Stomach (tissue), 8 donors: ENCODE measurements at regions not wholly inside any gene's neighbourhood (a gene's known extent, or its start where the extent isn't known, plus 50 kb on each side); places are given as distances from the start of the nearest gene placed in this dataset.

Experiments
- DNase-seq, 2 donors: peaks; one replicate each; pipeline versions ENCODE4 v3.0.0 to v3.0.0-alpha.2; 2013 to 2019
- H3K27ac ChIP-seq, 5 donors: fragments of 200-600 bp in 4 of 5; sonication (generic) in 4 of 5; one replicate each; pipeline ENCODE4 v1.5.1; 2013 to 2019; ENCODE audit warnings: mild to moderate bottlenecking in 1 of 5, moderate library complexity in 1 of 5
- H3K27me3 ChIP-seq, 3 donors: fragments of 200-600 bp; sonication (generic); one replicate each; pipeline ENCODE4 v1.5.1; 2017 to 2019; ENCODE audit warnings: mixed run types in 1 of 3
- H3K36me3 ChIP-seq, 4 donors: fragments of 200-600 bp; sonication (generic); 1 replicate in 3 of 4; 2 replicates in 1 of 4; pipeline ENCODE4 v1.5.1; 2016 to 2019
- H3K4me1 ChIP-seq, 4 donors: fragments of 200-600 bp; sonication (generic); one replicate each; pipeline ENCODE4 v1.5.1; 2016 to 2019
- H3K4me3 ChIP-seq, 4 donors: fragments of 200-600 bp; sonication (generic) in 3 of 4; one replicate each; pipeline ENCODE4 v1.5.1; 2016 to 2019; ENCODE audit warnings: mild to moderate bottlenecking in 1 of 4
- H3K9me3 ChIP-seq, 4 donors: fragments of 200-600 bp; sonication (generic); one replicate each; pipeline ENCODE4 v1.5.1; 2016 to 2019
- CTCF ChIP-seq, 7 experiments: fragments of 450-650 bp in 4 of 7; fragments of 200-600 bp in 3 of 7; sonication (generic) in 3 of 7; IDR thresholded peaks; one replicate each; pipeline ENCODE4 v1.5.1; 2016 to 2019; ENCODE audit warnings: antibody characterized with exemption in 7 of 7, control low read depth in 2 of 7, mild to moderate bottlenecking in 1 of 7
- EP300 ChIP-seq: sonication (generic); formaldehyde crosslinking; IDR thresholded peaks from one replicate; pipeline ENCODE4 v1.6.1; 2017; ENCODE audit warnings: antibody characterized with exemption
- POLR2A ChIP-seq, 4 donors: fragments of 450-650 bp; IDR thresholded peaks; one replicate each; pipeline ENCODE4 v1.6.1; 2016; ENCODE audit warnings: antibody characterized with exemption in 4 of 4, control low read depth in 2 of 4, mild to moderate bottlenecking in 1 of 4, moderate library complexity in 1 of 4
- POLR2AphosphoS5 ChIP-seq, 3 donors: sonication (generic); formaldehyde crosslinking; IDR thresholded peaks; one replicate each; pipeline ENCODE4 v1.6.1; 2016; ENCODE audit warnings: antibody characterized with exemption in 3 of 3
- WGBS, 5 donors: extraction: QIAGEN DNeasy Blood & Tissue Kit in 3 of 5; methylation state at CpG; one replicate each; pipeline versions ENCODE4 v1.1.5 to v1.1.7; 2013 to 2018; 5-methylcytosine and 5-hydroxymethylcytosine counted together
- intact Hi-C: fragments of 100-400 bp; cut with DNase I; formaldehyde crosslinking; loops from one replicate; pipeline ENCODE4 v1.15.1; 2023; ENCODE audit warnings: low total_unique reads
- donor health status: healthy with polysubstance abuse.
- donor health status: Bipolar disorder and iron deficiency.
- donor health status: healthy.

- no peak overlapping the region for H3K4me3 ChIP-seq
- DNase-seq = no peak
- TF ChIP-seq POLR2AphosphoS5 (IDR thresholded peaks at IDR 0.05) (no peak), POLR2A (IDR thresholded peaks at IDR 0.05) (no peak), CTCF (IDR thresholded peaks at IDR 0.05) (no peak), EP300 (no peak)
- H3K9me3 ChIP-seq = no peaks in the 10 kb centered on the region
- H3K27me3 ChIP-seq = no peaks in the 10 kb centered on the region
- H3K4me1 ChIP-seq = no peaks in the 10 kb centered on the region
- no peaks in the 10 kb centered on the region for H3K36me3 ChIP-seq
- H3K27ac ChIP-seq = no peak overlapping the region
- intact Hi-C loops = no loop called here
- 56 to 77% (median 70%) methylated on average over 7 of the region's 7 CpGs for WGBS, 5 donors
These were observed 371.5 kb downstream of the HAPSTR1 start for GRCh38 chr16:9462984-9463383.

GRCh38 chr16:9463461-9463860 lies 372.0 kb downstream of the HAPSTR1 start:
- 75 to 88% (median 82%) methylated on average over 3 of the region's 3 CpGs for WGBS, 5 donors
- no peak overlapping the region for H3K27ac ChIP-seq
- H3K9me3 ChIP-seq = no peaks in the 10 kb centered on the region
- TF ChIP-seq POLR2AphosphoS5 (IDR thresholded peaks at IDR 0.05) = no peak
- no peak for TF ChIP-seq CTCF (IDR thresholded peaks at IDR 0.05)
- no peak for TF ChIP-seq EP300
- TF ChIP-seq POLR2A (IDR thresholded peaks at IDR 0.05) = no peak
- DNase-seq = no peak
- H3K27me3 ChIP-seq = no peaks in the 10 kb centered on the region
- intact Hi-C loops = no loop called here
- H3K4me3 ChIP-seq = no peak overlapping the region
- H3K4me1 ChIP-seq = no peaks in the 10 kb centered on the region
- no peaks in the 10 kb centered on the region for H3K36me3 ChIP-seq

GRCh38 chr16:9465161-9465560 lies 373.7 kb downstream of the HAPSTR1 start:
- intact Hi-C loops = no loop called here
- DNase-seq = no peak
- WGBS, 5 donors = 52 to 68% (median 63%) methylated on average over 4 of the region's 4 CpGs

GRCh38 chr16:9469512-9469911 lies 378.1 kb downstream of the HAPSTR1 start:
- no peak overlapping the region for H3K4me3 ChIP-seq
- intact Hi-C loops = no loop called here
- no peaks in the 10 kb centered on the region for H3K36me3 ChIP-seq
- no peak for TF ChIP-seq EP300
- TF ChIP-seq CTCF (IDR thresholded peaks at IDR 0.05) = no peak
- TF ChIP-seq POLR2AphosphoS5 (IDR thresholded peaks at IDR 0.05) = no peak
- TF ChIP-seq POLR2A (IDR thresholded peaks at IDR 0.05) = no peak
- H3K27ac ChIP-seq = no peak overlapping the region
- no peaks in the 10 kb centered on the region for H3K27me3 ChIP-seq
- no peak for DNase-seq
- H3K9me3 ChIP-seq = peaks cover 0 to 7% (median 2%) of the 10 kb centered on the region in 4 donors
- H3K4me1 ChIP-seq = no peaks in the 10 kb centered on the region

More at GRCh38 chr16:9465161-9465560, 373.7 kb downstream of the HAPSTR1 start:
- TF ChIP-seq CTCF (IDR thresholded peaks at IDR 0.05) (no peak), POLR2AphosphoS5 (IDR thresholded peaks at IDR 0.05) (no peak), POLR2A (IDR thresholded peaks at IDR 0.05) (no peak), EP300 (no peak)
- H3K27ac ChIP-seq = no peak overlapping the region
- no peaks in the 10 kb centered on the region for H3K27me3 ChIP-seq
- no peak overlapping the region for H3K4me3 ChIP-seq
- H3K36me3 ChIP-seq = no peaks in the 10 kb centered on the region
- no peaks in the 10 kb centered on the region for H3K4me1 ChIP-seq
- H3K9me3 ChIP-seq = peaks cover 0 to 7% (median 2%) of the 10 kb centered on the region in 4 donors
